ENCODE measurements at regions not wholly inside any gene's neighbourhood (a gene's known extent, or its start where the extent isn't known, plus 50 kb on each side); places are given as distances from the start of the nearest gene placed in this dataset.

- Histone ChIP-seq H3K4me3 (no peak overlapping the region), H3F3A (ENCODE audit: insufficient read depth, low read depth) (no peaks in the 10 kb centered on the region), H3K27ac (no peak overlapping the region), H3K36me3 (ENCODE audit: low read depth) (no peaks in the 10 kb centered on the region), H3K4me1 (replicated peaks; ENCODE audit: insufficient read depth) (no peaks in the 10 kb centered on the region), H3K4me2 (no peak overlapping the region), H3K79me2 (ENCODE audit: low read depth) (no peaks in the 10 kb centered on the region), H3K27me3 (ENCODE audit: insufficient read depth, low read depth) (peaks cover 98% of the 10 kb centered on the region), H2AFZ (no peak overlapping the region), H3K9me2 (ENCODE audit: insufficient read depth) (no peaks in the 10 kb centered on the region), H4K20me1 (ENCODE audit: insufficient read depth) (no peaks in the 10 kb centered on the region), H3K9me3 (ENCODE audit: insufficient read depth, low read depth) (no peaks in the 10 kb centered on the region)
- intact Hi-C loops (cut with micrococcal nuclease; ENCODE audit: unreplicated experiment) = no loop called here
- no peak for TF ChIP-seq EZH2 (IDR thresholded peaks at IDR 0.05; ENCODE audit: low read depth)
- TF ChIP-seq, protein P1, sequence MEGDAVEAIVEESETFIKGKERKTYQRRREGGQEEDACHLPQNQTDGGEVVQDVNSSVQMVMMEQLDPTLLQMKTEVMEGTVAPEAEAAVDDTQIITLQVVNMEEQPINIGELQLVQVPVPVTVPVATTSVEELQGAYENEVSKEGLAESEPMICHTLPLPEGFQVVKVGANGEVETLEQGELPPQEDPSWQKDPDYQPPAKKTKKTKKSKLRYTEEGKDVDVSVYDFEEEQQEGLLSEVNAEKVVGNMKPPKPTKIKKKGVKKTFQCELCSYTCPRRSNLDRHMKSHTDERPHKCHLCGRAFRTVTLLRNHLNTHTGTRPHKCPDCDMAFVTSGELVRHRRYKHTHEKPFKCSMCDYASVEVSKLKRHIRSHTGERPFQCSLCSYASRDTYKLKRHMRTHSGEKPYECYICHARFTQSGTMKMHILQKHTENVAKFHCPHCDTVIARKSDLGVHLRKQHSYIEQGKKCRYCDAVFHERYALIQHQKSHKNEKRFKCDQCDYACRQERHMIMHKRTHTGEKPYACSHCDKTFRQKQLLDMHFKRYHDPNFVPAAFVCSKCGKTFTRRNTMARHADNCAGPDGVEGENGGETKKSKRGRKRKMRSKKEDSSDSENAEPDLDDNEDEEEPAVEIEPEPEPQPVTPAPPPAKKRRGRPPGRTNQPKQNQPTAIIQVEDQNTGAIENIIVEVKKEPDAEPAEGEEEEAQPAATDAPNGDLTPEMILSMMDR (conservative IDR thresholded peaks at IDR 0.05) = no peak
- BruUV-seq (replicated peaks) = no TSS peak
- POLR2A ChIA-PET (ENCODE audit: unreplicated experiment) = no interaction called here
- CTCF ChIA-PET = no interaction called here
- DNase-seq = no peak
Observed at GRCh38 chr5:3024554-3024953, 273.1 kb upstream of the IRX2 start.

DNA sequence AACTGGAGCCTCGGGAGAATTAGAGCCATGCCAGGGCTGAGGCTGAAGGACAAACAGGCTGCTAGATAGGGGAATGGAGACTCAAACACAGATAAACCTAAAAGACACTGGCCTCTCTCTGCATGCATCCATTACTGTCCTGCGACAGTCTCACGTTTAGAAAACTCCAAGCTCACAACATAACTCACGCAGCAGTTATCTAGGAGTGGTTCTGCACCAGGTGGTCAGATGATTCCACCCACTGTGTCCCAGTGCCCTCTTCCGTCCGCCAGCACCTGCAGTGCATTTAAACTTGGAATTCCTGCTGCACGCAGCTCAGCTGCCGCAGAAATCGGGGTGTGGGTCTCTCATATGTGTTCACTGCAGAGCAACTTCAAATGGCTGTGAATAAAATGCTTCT is 272.6 kb upstream of the IRX2 start:
- DNase-seq = no peak
- POLR2A ChIA-PET (ENCODE audit: unreplicated experiment) = no interaction called here
- Histone ChIP-seq H3K36me3 (ENCODE audit: low read depth) (no peaks in the 10 kb centered on the region), H3K4me2 (no peak overlapping the region), H3F3A (ENCODE audit: insufficient read depth, low read depth) (no peaks in the 10 kb centered on the region), H3K4me3 (no peak overlapping the region), H3K27me3 (ENCODE audit: insufficient read depth, low read depth) (peaks cover 97% of the 10 kb centered on the region), H3K79me2 (ENCODE audit: low read depth) (no peaks in the 10 kb centered on the region), H4K20me1 (ENCODE audit: insufficient read depth) (no peaks in the 10 kb centered on the region), H2AFZ (no peak overlapping the region), H3K9me3 (ENCODE audit: insufficient read depth, low read depth) (no peaks in the 10 kb centered on the region), H3K9me2 (ENCODE audit: insufficient read depth) (no peaks in the 10 kb centered on the region), H3K4me1 (replicated peaks; ENCODE audit: insufficient read depth) (no peaks in the 10 kb centered on the region), H3K27ac (no peak overlapping the region)
- intact Hi-C loops (cut with micrococcal nuclease; ENCODE audit: unreplicated experiment) = no loop called here
- no peak for TF ChIP-seq EZH2 (IDR thresholded peaks at IDR 0.05; ENCODE audit: low read depth)
- TF ChIP-seq, protein P1 (conservative IDR thresholded peaks at IDR 0.05) = no peak
- CTCF ChIA-PET = no interaction called here
- BruUV-seq (replicated peaks) = no TSS peak

- TF ChIP-seq EZH2 (IDR thresholded peaks at IDR 0.05; ENCODE audit: low read depth) = no peak
- no peak overlapping the region for H3K4me3 ChIP-seq
- no peaks in the 10 kb centered on the region for H3K4me1 ChIP-seq (replicated peaks; ENCODE audit: insufficient read depth)
- H2AFZ ChIP-seq = no peak overlapping the region
- no peaks in the 10 kb centered on the region for H3K9me2 ChIP-seq (ENCODE audit: insufficient read depth)
- ChIA-PET POLR2A (ENCODE audit: unreplicated experiment) (no interaction called here), CTCF (no interaction called here)
- DNase-seq = no peak
- H3K9me3 ChIP-seq (ENCODE audit: insufficient read depth, low read depth) = no peaks in the 10 kb centered on the region
- intact Hi-C loops (cut with micrococcal nuclease; ENCODE audit: unreplicated experiment) = no loop called here
- BruUV-seq (replicated peaks) = no TSS peak
- H3K27ac ChIP-seq = no peak overlapping the region
- no peaks in the 10 kb centered on the region for H3K79me2 ChIP-seq (ENCODE audit: low read depth)
- H3F3A ChIP-seq (ENCODE audit: insufficient read depth, low read depth) = no peaks in the 10 kb centered on the region
- H3K4me2 ChIP-seq = no peak overlapping the region
- H4K20me1 ChIP-seq (ENCODE audit: insufficient read depth) = no peaks in the 10 kb centered on the region
- H3K27me3 ChIP-seq (ENCODE audit: insufficient read depth, low read depth) = peaks cover 97% of the 10 kb centered on the region
- H3K36me3 ChIP-seq (ENCODE audit: low read depth) = no peaks in the 10 kb centered on the region
Observed at GRCh38 chr5:3023656-3024055, 272.2 kb upstream of the IRX2 start.

DNA sequence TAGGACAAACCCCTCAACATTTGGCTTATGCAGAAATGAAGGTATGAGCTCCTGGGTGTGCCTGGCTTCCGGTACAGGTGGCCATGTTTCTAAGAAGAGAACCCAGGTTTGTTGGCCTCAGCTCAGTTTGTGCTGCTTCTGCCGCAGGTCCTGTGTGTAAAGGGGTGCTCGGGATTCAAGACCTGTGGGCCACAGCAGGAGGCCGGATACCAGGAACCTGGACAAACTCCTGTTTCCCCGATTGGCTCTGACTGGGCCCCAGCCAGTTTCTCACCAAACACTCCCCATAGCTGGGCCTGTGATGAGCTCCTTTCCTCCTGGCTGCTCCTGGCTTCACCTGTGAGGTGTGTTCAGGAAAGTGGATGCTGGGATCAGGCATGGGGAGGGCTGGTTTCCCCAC is 271.2 kb upstream of the IRX2 start:
- no TSS peak for BruUV-seq (replicated peaks)
- Histone ChIP-seq H3K9me2 (ENCODE audit: insufficient read depth) (no peaks in the 10 kb centered on the region), H3F3A (ENCODE audit: insufficient read depth, low read depth) (no peaks in the 10 kb centered on the region), H2AFZ (no peak overlapping the region), H3K79me2 (ENCODE audit: low read depth) (no peaks in the 10 kb centered on the region), H4K20me1 (ENCODE audit: insufficient read depth) (no peaks in the 10 kb centered on the region), H3K4me3 (no peak overlapping the region), H3K9me3 (ENCODE audit: insufficient read depth, low read depth) (no peaks in the 10 kb centered on the region), H3K4me1 (replicated peaks; ENCODE audit: insufficient read depth) (no peaks in the 10 kb centered on the region), H3K36me3 (ENCODE audit: low read depth) (no peaks in the 10 kb centered on the region), H3K27me3 (ENCODE audit: insufficient read depth, low read depth) (peaks cover 97% of the 10 kb centered on the region), H3K27ac (no peak overlapping the region), H3K4me2 (no peak overlapping the region)
- ChIA-PET CTCF (no interaction called here), POLR2A (ENCODE audit: unreplicated experiment) (no interaction called here)
- DNase-seq = no peak
- intact Hi-C loops (cut with micrococcal nuclease; ENCODE audit: unreplicated experiment) = no loop called here
- no peak for TF ChIP-seq EZH2 (IDR thresholded peaks at IDR 0.05; ENCODE audit: low read depth)
- TF ChIP-seq, protein P1 (conservative IDR thresholded peaks at IDR 0.05) = no peak
